SH-SY5Y (cell line): ENCODE measurements at regions not wholly inside any gene's neighbourhood (a gene's known extent, or its start where the extent isn't known, plus 50 kb on each side); places are given as distances from the start of the nearest gene placed in this dataset.

ENCODE experiments used
- GATA2 ChIP-seq: IDR thresholded peaks from 2 replicates; pipeline ENCODE4 v1.6.1; 2011; ENCODE audit warnings: mild to moderate bottlenecking, low read depth, low read length
- GATA3 ChIP-seq: IDR thresholded peaks from 2 replicates; pipeline ENCODE4 v1.6.1; 2011; ENCODE audit warnings: low read depth, mild to moderate bottlenecking, low read length, moderate library complexity

- TF ChIP-seq GATA2 (no peak), GATA3 (no peak)
These were observed 116.6 kb downstream of the METRNL start for GRCh38 chr17:83196024-83196365.
